PC-9 (cell line): ENCODE measurements at regions not wholly inside any gene's neighbourhood (a gene's known extent, or its start where the extent isn't known, plus 50 kb on each side); places are given as distances from the start of the nearest gene placed in this dataset.

Experiments
- CTCF ChIP-seq: fragments of 200-600 bp; sonication (generic); conservative IDR thresholded peaks from 2 replicates; pipeline ENCODE4 v1.6.1; 2017; ENCODE audit warnings: mixed run types, antibody characterized with exemption, mild to moderate bottlenecking, moderate library complexity
- EZH2 ChIP-seq: fragments of 200-600 bp; sonication (generic); IDR thresholded peaks from 2 replicates; pipeline ENCODE4 v1.8.0; 2017; ENCODE audit warnings: antibody characterized with exemption, low read depth

GRCh38 chr10:34015700-34016099 lies 681.2 kb upstream of the NRP1 start:
- no peak for TF ChIP-seq CTCF
- no peak for TF ChIP-seq EZH2
